K562 (cell line): ENCODE measurements at regions not wholly inside any gene's neighbourhood (a gene's known extent, or its start where the extent isn't known, plus 50 kb on each side); places are given as distances from the start of the nearest gene placed in this dataset.

Experiments used
- ATAC-seq: fragments of 200-7000 bp; cut with Tn5 transposase; 3 replicates; pipeline ENCODE4 v1.9.1; 2020; ENCODE audit warnings: moderate library complexity
- BruUV-seq: library from RNA; stranded (reverse); fragments of 400-500 nt; replicated peaks from 2 replicates; lab custom pipeline; 2021; lab: Mats Ljungman, UMichigan
- CTCF ChIA-PET: fragments of 300-600 bp; formaldehyde crosslinking; extraction: SDS; loops from one replicate; lab custom pipeline; 2021; ENCODE audit warnings: low intra/inter-chr PET ratio; lab: Yijun Ruan, JAX
- POLR2A ChIA-PET: fragments of 300-600, 350-650 bp; sonication (Branson Sonifier 250); formaldehyde crosslinking; extraction: SDS; loops from one replicate; lab custom pipeline; 2021; ENCODE audit warnings: antibody characterized with exemption, inconsistent platforms; lab: Yijun Ruan, JAX
- DNase-seq, 4 experiments: peaks; one replicate each; pipeline versions ENCODE4 v3.0.0 to v3.0.0-alpha.2; 2011 to 2018; ENCODE audit warnings: low spot score in 3 of 4, mixed read lengths in 3 of 4; ENCODE audit errors: extremely low read depth in 1 of 4
- FAIRE-seq: peaks from 2 replicates; lab custom pipeline; 2011; peaks lifted over from hg19 to GRCh38; lab: Jason Lieb, UNC
- H2AFZ ChIP-seq: 2 replicates; pipeline ENCODE4 v1.6.0; 2011; ENCODE audit warnings: low read depth, low read length, control low read depth, inconsistent platforms
- H3K27ac ChIP-seq: fragments of 200-600 bp; 3 replicates; pipeline ENCODE4 v1.8.0; 2011; ENCODE audit warnings: low read depth, mild to moderate bottlenecking, control low read depth, inconsistent platforms, low read length, moderate library complexity, mixed read lengths; ENCODE audit errors: extremely low read depth
- H3K27me3 ChIP-seq, 2 experiments: fragments of 300-600 bp in 1 of 2; 2 replicates in 1 of 2; 3 replicates in 1 of 2; pipeline versions ENCODE4 v1.6.0 to v1.8.0; 2011; ENCODE audit warnings: inconsistent platforms in 2 of 2, low read length in 2 of 2, mild to moderate bottlenecking in 1 of 2, mixed read lengths in 1 of 2, moderate library complexity in 1 of 2; ENCODE audit not compliant: control insufficient read depth in 2 of 2, insufficient read depth in 2 of 2
- H3K36me3 ChIP-seq: fragments of 300-600 bp; 3 replicates; pipeline ENCODE4 v1.8.0; 2011; ENCODE audit warnings: mild to moderate bottlenecking, low read length, inconsistent platforms; ENCODE audit not compliant: control insufficient read depth, insufficient read depth
- H3K4me1 ChIP-seq, 2 experiments: fragments of 200-600 bp in 1 of 2; replicated peaks in 1 of 2; 2 replicates in 1 of 2; 3 replicates in 1 of 2; pipeline versions ENCODE4 v1.5.1 to v1.8.0; 2011; ENCODE audit warnings: inconsistent platforms in 2 of 2, low read length in 2 of 2, mild to moderate bottlenecking in 1 of 2, mixed read lengths in 1 of 2, moderate library complexity in 1 of 2; ENCODE audit not compliant: control insufficient read depth in 2 of 2, insufficient read depth in 2 of 2
- H3K4me2 ChIP-seq: 2 replicates; pipeline ENCODE4 v1.6.1; 2011; ENCODE audit warnings: low read length, control low read depth, inconsistent platforms, mixed read lengths; ENCODE audit not compliant: insufficient read depth
- H3K4me3 ChIP-seq: fragments of 200-600 bp; sonication (generic), shearing (Covaris generic); 2 replicates; pipeline ENCODE4 v1.5.1; 2016; ENCODE audit warnings: control low read depth, inconsistent platforms
- H3K79me2 ChIP-seq: fragments of 200-600 bp; 3 replicates; pipeline ENCODE4 v1.8.0; 2011; ENCODE audit warnings: low read length, inconsistent platforms; ENCODE audit not compliant: control insufficient read depth, insufficient read depth
- H3K9ac ChIP-seq, 2 experiments: 2 replicates each; pipeline versions ENCODE4 v1.6.0 to v1.6.1; 2011; ENCODE audit warnings: low read depth in 2 of 2, low read length in 2 of 2, control low read depth in 1 of 2, inconsistent platforms in 1 of 2, mild to moderate bottlenecking in 1 of 2, mixed read lengths in 1 of 2; ENCODE audit not compliant: insufficient read depth in 1 of 2
- H3K9me1 ChIP-seq: one replicate; pipeline ENCODE4 v1.6.0; 2011; ENCODE audit warnings: inconsistent platforms, mild to moderate bottlenecking, low read length, moderate library complexity; ENCODE audit not compliant: control insufficient read depth, insufficient read depth
- H3K9me3 ChIP-seq: replicated peaks from 2 replicates; pipeline ENCODE4 v1.5.1; 2011; ENCODE audit warnings: low read depth, low read length, inconsistent platforms; ENCODE audit not compliant: control insufficient read depth, insufficient read depth
- H4K20me1 ChIP-seq: replicated peaks from 2 replicates; pipeline ENCODE4 v1.6.1; 2011; ENCODE audit warnings: low read length, inconsistent platforms, mixed read lengths; ENCODE audit not compliant: control insufficient read depth, insufficient read depth
- CTBP1 ChIP-seq: fragments of 450-650 bp; IDR thresholded peaks from 2 replicates; pipeline ENCODE4 v1.6.1; 2016; ENCODE audit warnings: borderline replicate concordance
- EHMT2 ChIP-seq: fragments of 450-650 bp; IDR thresholded peaks from 2 replicates; pipeline ENCODE4 v1.6.1; 2018; ENCODE audit warnings: antibody characterized with exemption
- HDAC1 ChIP-seq, 2 experiments: fragments of 450-650 bp; IDR thresholded peaks; 2 replicates each; pipeline ENCODE4 v1.6.1; 2016 to 2017; ENCODE audit warnings: inconsistent platforms in 1 of 2, mild to moderate bottlenecking in 1 of 2, moderate library complexity in 1 of 2
- KAT8 ChIP-seq: fragments of 450-650 bp; IDR thresholded peaks from 2 replicates; pipeline ENCODE4 v1.6.1; 2016; ENCODE audit warnings: low read depth, mild to moderate bottlenecking
- KLF16 ChIP-seq: IDR thresholded peaks from 2 replicates; pipeline ENCODE4 v1.6.1; 2016; ENCODE audit warnings: antibody characterized with exemption
- TRIM24 ChIP-seq, 2 experiments: fragments of 450-650 bp; IDR thresholded peaks; 2 replicates each; pipeline ENCODE4 v1.6.1; 2016
- XRCC3 ChIP-seq: fragments of 450-650 bp; IDR thresholded peaks from 2 replicates; pipeline ENCODE4 v1.6.1; 2017; ENCODE audit warnings: mild to moderate bottlenecking, moderate library complexity
- XRCC5 ChIP-seq: fragments of 200-400 bp; formaldehyde crosslinking; IDR thresholded peaks from 2 replicates; pipeline ENCODE4 v1.6.1; 2017; ENCODE audit warnings: low read depth, mild to moderate bottlenecking, low read length
- ZNF644 ChIP-seq: fragments of 200-800 bp; sonication (Bioruptor generic); IDR thresholded peaks from 2 replicates; pipeline ENCODE4 v1.6.1; 2016; ENCODE audit warnings: low read depth, missing genetic modification characterization, missing compliant biosample characterization
- WGBS: fragments of 100-300 bp; shearing (Covaris generic); methylation state at CpG from one replicate; pipeline ENCODE4 v1.1.6; 2016; ENCODE audit warnings: low coverage, mixed read lengths; ENCODE audit not compliant: insufficient coverage; ENCODE audit errors: missing lambda C conversion rate; 5-methylcytosine and 5-hydroxymethylcytosine counted together
- in situ Hi-C: fragments of 300-500 bp; cut with MboI; formaldehyde crosslinking; loops from 4 replicates; pipeline ENCODE4 v1.15.0; 2018; ENCODE audit warnings: inconsistent platforms, mixed read lengths
- intact Hi-C: fragments of 100-400 bp; cut with micrococcal nuclease; formaldehyde crosslinking; loops from 2 replicates; pipeline ENCODE4 v1.14.2; 2022
- TF ChIP-seq, protein P1 (sequence below), 2 experiments: fragments of 450-650 bp in 1 of 2; sonication (generic) in 1 of 2; formaldehyde crosslinking in 1 of 2; IDR thresholded peaks; 2 replicates each; pipeline versions ENCODE4 v1.7.1 to v1.9.0; 2016 to 2022; ENCODE audit warnings: inconsistent platforms in 1 of 2, mild to moderate bottlenecking in 1 of 2, missing genetic modification reagents in 1 of 2
- TF ChIP-seq, protein P2 (sequence below): sonication (generic); formaldehyde crosslinking; IDR thresholded peaks from 2 replicates; pipeline ENCODE4 v1.8.0; 2022; ENCODE audit warnings: mild to moderate bottlenecking, missing genetic modification reagents

DNA sequence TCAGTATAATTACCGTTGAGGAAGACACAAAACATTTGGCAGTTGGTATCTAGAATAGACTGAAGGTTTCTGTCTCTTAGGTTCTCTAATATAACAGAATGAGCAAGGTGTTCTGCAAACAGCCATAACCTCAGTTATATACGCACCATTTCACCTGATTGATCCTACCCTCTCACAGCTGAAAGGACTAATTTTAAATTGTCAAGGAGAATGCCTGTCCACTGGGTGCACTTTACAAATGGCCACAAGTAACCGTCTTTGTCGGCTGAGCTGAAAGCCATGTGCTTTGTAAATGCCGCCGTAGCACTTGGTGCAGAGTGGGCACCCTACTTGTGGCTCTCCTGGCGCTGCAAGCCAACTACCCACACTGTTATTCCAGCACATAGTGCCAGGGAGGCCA, 466.3 kb downstream of the AACS start:
- Histone ChIP-seq H3K27me3 (no peaks in the 10 kb centered on the region), H3K27ac (no peak overlapping the region), H2AFZ (no peak overlapping the region), H3K36me3 (no peaks in the 10 kb centered on the region), H3K4me1 (peaks cover 0 to 4% of the 10 kb centered on the region in 2 experiments; a peak in 1 of 5 replicates), H3K4me3 (no peak overlapping the region), H3K9ac (no peak overlapping the region), H3K79me2 (no peaks in the 10 kb centered on the region), H3K9me1 (no peaks in the 10 kb centered on the region), H3K9me3 (no peaks in the 10 kb centered on the region), H3K4me2 (no peak overlapping the region), H4K20me1 (no peaks in the 10 kb centered on the region)
- DNase-seq: no peak
- in situ Hi-C loops (no loop called here), intact Hi-C loops (loop anchor here (5.0 to 10.0 kb wide), 3 partner anchors 531 to 1851 kb away; no protein-coding TSS in a partner anchor)
- ATAC-seq: no peak
- ChIA-PET CTCF (no interaction called here), POLR2A (interaction anchor here (0.6 to 0.7 kb wide), 2 partner anchors 14 to 671 kb away, joined by 3 to 4 read pairs; no protein-coding TSS in a partner anchor)
- WGBS: under 1% methylated on average over 7 of the region's 7 CpGs
- FAIRE-seq: no peak
- no TSS peak for BruUV-seq
- TF ChIP-seq EHMT2: no peak
- TF ChIP-seq TRIM24 (IDR thresholded peaks at IDR 0.05): no peak
- TF ChIP-seq XRCC5: no peak
- no peak for TF ChIP-seq HDAC1 (IDR thresholded peaks at IDR 0.05)
- no peak for TF ChIP-seq CTBP1
- no peak for TF ChIP-seq ZNF644 (tag)
- TF ChIP-seq KAT8: no peak
- TF ChIP-seq, protein P1, sequence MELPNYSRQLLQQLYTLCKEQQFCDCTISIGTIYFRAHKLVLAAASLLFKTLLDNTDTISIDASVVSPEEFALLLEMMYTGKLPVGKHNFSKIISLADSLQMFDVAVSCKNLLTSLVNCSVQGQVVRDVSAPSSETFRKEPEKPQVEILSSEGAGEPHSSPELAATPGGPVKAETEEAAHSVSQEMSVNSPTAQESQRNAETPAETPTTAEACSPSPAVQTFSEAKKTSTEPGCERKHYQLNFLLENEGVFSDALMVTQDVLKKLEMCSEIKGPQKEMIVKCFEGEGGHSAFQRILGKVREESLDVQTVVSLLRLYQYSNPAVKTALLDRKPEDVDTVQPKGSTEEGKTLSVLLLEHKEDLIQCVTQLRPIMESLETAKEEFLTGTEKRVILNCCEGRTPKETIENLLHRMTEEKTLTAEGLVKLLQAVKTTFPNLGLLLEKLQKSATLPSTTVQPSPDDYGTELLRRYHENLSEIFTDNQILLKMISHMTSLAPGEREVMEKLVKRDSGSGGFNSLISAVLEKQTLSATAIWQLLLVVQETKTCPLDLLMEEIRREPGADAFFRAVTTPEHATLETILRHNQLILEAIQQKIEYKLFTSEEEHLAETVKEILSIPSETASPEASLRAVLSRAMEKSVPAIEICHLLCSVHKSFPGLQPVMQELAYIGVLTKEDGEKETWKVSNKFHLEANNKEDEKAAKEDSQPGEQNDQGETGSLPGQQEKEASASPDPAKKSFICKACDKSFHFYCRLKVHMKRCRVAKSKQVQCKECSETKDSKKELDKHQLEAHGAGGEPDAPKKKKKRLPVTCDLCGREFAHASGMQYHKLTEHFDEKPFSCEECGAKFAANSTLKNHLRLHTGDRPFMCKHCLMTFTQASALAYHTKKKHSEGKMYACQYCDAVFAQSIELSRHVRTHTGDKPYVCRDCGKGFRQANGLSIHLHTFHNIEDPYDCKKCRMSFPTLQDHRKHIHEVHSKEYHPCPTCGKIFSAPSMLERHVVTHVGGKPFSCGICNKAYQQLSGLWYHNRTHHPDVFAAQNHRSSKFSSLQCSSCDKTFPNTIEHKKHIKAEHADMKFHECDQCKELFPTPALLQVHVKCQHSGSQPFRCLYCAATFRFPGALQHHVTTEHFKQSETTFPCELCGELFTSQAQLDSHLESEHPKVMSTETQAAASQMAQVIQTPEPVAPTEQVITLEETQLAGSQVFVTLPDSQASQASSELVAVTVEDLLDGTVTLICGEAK (IDR thresholded peaks at IDR 0.05): no peak
- TF ChIP-seq, protein P1 (CRISPR knock-in tag; IDR thresholded peaks at IDR 0.05): no peak
- TF ChIP-seq, protein P2, sequence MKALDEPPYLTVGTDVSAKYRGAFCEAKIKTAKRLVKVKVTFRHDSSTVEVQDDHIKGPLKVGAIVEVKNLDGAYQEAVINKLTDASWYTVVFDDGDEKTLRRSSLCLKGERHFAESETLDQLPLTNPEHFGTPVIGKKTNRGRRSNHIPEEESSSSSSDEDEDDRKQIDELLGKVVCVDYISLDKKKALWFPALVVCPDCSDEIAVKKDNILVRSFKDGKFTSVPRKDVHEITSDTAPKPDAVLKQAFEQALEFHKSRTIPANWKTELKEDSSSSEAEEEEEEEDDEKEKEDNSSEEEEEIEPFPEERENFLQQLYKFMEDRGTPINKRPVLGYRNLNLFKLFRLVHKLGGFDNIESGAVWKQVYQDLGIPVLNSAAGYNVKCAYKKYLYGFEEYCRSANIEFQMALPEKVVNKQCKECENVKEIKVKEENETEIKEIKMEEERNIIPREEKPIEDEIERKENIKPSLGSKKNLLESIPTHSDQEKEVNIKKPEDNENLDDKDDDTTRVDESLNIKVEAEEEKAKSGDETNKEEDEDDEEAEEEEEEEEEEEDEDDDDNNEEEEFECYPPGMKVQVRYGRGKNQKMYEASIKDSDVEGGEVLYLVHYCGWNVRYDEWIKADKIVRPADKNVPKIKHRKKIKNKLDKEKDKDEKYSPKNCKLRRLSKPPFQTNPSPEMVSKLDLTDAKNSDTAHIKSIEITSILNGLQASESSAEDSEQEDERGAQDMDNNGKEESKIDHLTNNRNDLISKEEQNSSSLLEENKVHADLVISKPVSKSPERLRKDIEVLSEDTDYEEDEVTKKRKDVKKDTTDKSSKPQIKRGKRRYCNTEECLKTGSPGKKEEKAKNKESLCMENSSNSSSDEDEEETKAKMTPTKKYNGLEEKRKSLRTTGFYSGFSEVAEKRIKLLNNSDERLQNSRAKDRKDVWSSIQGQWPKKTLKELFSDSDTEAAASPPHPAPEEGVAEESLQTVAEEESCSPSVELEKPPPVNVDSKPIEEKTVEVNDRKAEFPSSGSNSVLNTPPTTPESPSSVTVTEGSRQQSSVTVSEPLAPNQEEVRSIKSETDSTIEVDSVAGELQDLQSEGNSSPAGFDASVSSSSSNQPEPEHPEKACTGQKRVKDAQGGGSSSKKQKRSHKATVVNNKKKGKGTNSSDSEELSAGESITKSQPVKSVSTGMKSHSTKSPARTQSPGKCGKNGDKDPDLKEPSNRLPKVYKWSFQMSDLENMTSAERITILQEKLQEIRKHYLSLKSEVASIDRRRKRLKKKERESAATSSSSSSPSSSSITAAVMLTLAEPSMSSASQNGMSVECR (CRISPR knock-in tag): no peak
- no peak for TF ChIP-seq XRCC3
- no peak for TF ChIP-seq KLF16
